ENCODE measurements at regions not wholly inside any gene's neighbourhood (a gene's known extent, or its start where the extent isn't known, plus 50 kb on each side); places are given as distances from the start of the nearest gene placed in this dataset.

DNA sequence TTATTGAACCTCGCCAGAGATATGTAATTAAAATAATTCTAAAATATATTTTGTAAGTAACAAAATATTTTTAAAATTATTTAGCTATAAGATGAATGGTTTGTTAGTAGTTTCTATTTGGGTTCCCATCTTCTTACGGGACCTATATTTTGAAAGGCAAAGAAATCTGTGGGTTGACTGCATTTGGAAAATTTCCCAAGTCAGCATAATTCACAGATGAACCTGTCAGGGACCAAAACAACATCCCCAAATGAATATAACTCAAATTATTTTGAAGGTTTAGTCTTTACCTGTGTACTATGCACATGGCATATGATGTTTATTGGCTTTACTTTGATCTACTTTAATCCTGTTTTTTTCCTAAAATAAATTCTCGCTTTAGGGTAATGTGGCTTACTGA, 607.4 kb upstream of the JAG1 start:
- no peak for DNase-seq (ENCODE audit: low read depth)
- H3K4me3 ChIP-seq (ENCODE audit: low read depth, low read length) = no peak overlapping the region
- TF ChIP-seq, protein P1, sequence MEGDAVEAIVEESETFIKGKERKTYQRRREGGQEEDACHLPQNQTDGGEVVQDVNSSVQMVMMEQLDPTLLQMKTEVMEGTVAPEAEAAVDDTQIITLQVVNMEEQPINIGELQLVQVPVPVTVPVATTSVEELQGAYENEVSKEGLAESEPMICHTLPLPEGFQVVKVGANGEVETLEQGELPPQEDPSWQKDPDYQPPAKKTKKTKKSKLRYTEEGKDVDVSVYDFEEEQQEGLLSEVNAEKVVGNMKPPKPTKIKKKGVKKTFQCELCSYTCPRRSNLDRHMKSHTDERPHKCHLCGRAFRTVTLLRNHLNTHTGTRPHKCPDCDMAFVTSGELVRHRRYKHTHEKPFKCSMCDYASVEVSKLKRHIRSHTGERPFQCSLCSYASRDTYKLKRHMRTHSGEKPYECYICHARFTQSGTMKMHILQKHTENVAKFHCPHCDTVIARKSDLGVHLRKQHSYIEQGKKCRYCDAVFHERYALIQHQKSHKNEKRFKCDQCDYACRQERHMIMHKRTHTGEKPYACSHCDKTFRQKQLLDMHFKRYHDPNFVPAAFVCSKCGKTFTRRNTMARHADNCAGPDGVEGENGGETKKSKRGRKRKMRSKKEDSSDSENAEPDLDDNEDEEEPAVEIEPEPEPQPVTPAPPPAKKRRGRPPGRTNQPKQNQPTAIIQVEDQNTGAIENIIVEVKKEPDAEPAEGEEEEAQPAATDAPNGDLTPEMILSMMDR (IDR thresholded peaks at IDR 0.05; ENCODE audit: insufficient read depth, low read length) = no peak

DNA sequence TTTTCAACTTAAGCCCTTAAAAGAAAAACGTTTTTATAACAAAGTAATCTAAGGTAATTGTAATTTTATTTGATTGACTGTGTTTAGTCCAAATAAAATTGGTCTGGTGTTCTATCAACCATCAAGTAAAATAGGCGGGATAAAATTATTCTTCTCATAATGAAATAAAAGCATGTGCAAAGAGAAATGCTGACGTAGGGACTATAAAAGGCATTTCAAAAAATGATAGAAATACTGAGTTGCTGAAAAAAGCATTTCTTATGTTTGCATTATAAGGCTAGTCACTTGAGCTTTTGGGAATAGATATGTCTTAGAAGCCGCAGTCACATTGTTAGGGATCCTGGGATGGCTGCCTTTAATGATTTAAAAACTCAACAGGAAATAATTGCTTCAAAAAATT, 608.0 kb upstream of the JAG1 start:
- DNase-seq (ENCODE audit: low read depth) = no peak
- H3K4me3 ChIP-seq (ENCODE audit: low read depth, low read length) = no peak overlapping the region
- TF ChIP-seq, protein P1 (IDR thresholded peaks at IDR 0.05; ENCODE audit: insufficient read depth, low read length) = no peak

DNA sequence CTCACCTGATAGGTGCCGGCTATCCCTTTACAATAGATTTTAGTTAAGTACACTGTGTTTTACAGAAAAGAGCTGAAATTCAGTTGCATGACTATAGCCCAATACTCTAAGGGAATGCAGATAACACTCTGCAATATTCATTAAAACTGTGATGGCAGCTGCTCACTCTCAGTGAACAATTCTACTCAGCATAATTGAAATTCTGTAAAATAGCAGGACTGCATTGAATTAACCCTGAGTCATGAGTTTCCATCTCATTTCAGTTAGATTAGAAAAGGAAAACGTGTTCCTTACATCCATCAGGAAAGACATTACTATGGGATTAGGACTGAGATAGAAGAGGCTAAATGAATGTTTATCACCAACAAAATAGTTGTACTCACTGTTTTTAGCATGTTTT, 613.3 kb upstream of the JAG1 start:
- DNase-seq (ENCODE audit: low read depth) = no peak
- no peak overlapping the region for H3K4me3 ChIP-seq (ENCODE audit: low read depth, low read length)
- TF ChIP-seq, protein P1 (IDR thresholded peaks at IDR 0.05; ENCODE audit: insufficient read depth, low read length) = no peak

DNA sequence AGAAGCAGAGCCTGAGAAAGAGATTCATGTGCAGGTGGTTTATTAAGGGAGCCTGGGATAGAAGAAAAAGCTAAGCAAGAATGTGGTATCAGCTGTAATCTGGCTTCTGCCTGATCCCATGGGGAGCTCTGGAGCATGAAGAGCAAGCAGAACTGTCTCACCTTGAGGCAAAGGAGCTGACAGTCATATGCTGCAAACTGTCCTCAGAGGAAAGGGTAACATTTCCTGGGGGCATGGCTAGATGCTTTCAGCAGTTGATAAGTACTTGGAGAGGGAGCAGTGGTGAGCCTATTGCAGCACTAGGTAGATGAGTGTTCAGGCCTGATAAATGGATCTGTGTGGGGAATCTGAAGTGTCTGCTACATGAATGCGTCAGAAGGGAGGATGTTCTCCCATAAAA, 621.5 kb upstream of the BTBD3 start:
- H3K4me3 ChIP-seq (ENCODE audit: low read depth, low read length) = no peak overlapping the region
- DNase-seq (ENCODE audit: low read depth) = no peak
- TF ChIP-seq, protein P1 (IDR thresholded peaks at IDR 0.05; ENCODE audit: insufficient read depth, low read length) = no peak

DNA sequence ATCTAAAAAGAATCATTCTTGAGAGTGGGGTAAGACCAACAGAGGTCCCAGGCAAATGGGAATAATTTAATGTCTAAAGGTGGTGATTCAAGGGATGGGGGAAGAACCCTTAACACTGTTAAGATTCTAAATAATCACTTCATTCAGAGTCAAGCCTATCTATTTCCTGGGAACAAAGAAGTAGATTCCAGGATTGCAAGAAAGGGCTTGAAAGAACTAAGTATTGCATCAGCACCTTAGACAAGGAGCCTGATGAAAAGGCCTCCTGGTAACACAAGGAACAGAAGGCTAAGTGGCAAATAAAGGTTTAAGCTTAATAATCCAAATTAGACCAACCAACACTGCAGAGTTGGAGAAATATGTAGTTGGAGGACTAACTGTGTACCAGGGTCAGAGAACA, 620.7 kb upstream of the BTBD3 start:
- DNase-seq (ENCODE audit: low read depth) = peak; percentile 22
- H3K4me3 ChIP-seq (ENCODE audit: low read depth, low read length) = no peak overlapping the region
- TF ChIP-seq, protein P1 (IDR thresholded peaks at IDR 0.05; ENCODE audit: insufficient read depth, low read length) = no peak

DNA sequence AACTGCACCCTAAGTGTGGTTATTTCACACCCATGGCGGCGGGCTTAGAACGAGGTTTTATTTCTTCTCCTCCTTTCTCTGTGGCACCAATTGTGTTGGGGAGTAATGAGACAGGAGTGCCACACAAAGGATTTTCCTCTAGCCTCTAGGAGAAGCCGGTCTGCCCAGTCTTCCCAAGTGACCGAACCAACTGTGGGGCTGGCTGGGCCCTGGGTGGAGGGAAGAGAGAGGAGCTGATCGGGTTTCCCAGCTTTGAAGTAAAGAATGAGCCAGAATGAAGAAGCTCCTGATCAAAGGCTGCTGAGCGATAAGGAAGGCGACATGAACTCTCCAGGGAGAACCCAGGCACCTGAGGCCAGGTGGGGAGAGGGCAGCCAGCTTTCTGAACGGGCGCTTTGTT, 616.0 kb upstream of the BTBD3 start:
- H3K4me3 ChIP-seq (ENCODE audit: low read depth, low read length) = no peak overlapping the region
- TF ChIP-seq, protein P1 (IDR thresholded peaks at IDR 0.05; ENCODE audit: insufficient read depth, low read length) = no peak
- DNase-seq (ENCODE audit: low read depth) = no peak

DNA sequence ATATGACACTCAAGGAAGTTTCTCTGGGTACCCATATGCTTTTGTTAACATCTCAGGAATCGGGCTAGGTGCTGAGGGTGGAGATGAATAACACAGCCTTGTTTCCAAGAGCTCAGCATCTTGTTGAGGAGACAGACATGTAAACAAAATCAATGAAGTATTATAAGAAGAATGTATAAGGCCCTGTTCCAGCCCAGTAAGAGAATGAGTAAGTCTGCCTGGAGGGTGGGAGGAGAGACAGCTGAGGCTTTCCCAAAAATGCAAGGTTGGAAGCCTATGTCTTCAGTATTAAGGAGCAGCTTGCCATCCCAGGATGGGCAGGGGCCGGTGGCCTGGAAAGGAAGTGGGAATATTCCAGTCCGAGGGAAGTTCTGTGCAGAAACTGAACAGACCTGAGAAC, 615.3 kb upstream of the BTBD3 start:
- TF ChIP-seq, protein P1 (IDR thresholded peaks at IDR 0.05; ENCODE audit: insufficient read depth, low read length) = no peak
- no peak overlapping the region for H3K4me3 ChIP-seq (ENCODE audit: low read depth, low read length)
- DNase-seq (ENCODE audit: low read depth) = peak; percentile 24

Data from fibroblast of the aortic adventitia (primary cell).